Endothelial cell of umbilical vein (primary cell): ENCODE measurements at regions not wholly inside any gene's neighbourhood (a gene's known extent, or its start where the extent isn't known, plus 50 kb on each side); places are given as distances from the start of the nearest gene placed in this dataset.

Source experiments
- CTCF ChIP-seq, 2 donors: IDR thresholded peaks; 1 replicate in 1 of 2; 2 replicates in 1 of 2; pipeline ENCODE4 v1.5.1; 2011; ENCODE audit warnings: low read length in 2 of 2, mild to moderate bottlenecking in 2 of 2, moderate library complexity in 2 of 2, control low read depth in 1 of 2, inconsistent platforms in 1 of 2, low read depth in 1 of 2; ENCODE audit not compliant: insufficient read depth in 1 of 2; ENCODE audit errors: extremely low read depth in 1 of 2
- EZH2 ChIP-seq: IDR thresholded peaks from 2 replicates; pipeline ENCODE4 v1.6.1; 2012; ENCODE audit warnings: borderline replicate concordance, low read depth, mild to moderate bottlenecking, moderate library complexity, low read length, inconsistent platforms; ENCODE audit not compliant: severe bottlenecking
- FOS ChIP-seq: IDR thresholded peaks from 2 replicates; pipeline ENCODE4 v1.6.1; 2011; ENCODE audit warnings: mild to moderate bottlenecking, low read length, moderate library complexity, borderline replicate concordance; ENCODE audit not compliant: insufficient read depth
- JUN ChIP-seq: IDR thresholded peaks from 2 replicates; pipeline ENCODE4 v1.6.1; 2011; ENCODE audit warnings: borderline replicate concordance, low read depth; ENCODE audit not compliant: insufficient read length, insufficient read depth
- MAX ChIP-seq: IDR thresholded peaks from 2 replicates; pipeline ENCODE4 v1.6.1; 2011; ENCODE audit not compliant: insufficient read depth, insufficient read length
- MYC ChIP-seq: IDR thresholded peaks from one replicate; pipeline ENCODE4 v1.6.1; 2011; ENCODE audit warnings: mild to moderate bottlenecking, low read depth, low read length
- POLR2A ChIP-seq: IDR thresholded peaks from 2 replicates; pipeline ENCODE4 v1.6.1; 2012; ENCODE audit warnings: low read depth, mild to moderate bottlenecking, control low read depth, low read length
- POLR2AphosphoS5 ChIP-seq: IDR thresholded peaks from 2 replicates; pipeline ENCODE4 v1.6.1; 2012; ENCODE audit warnings: low read depth, mild to moderate bottlenecking, control low read depth, low read length, moderate library complexity; ENCODE audit not compliant: insufficient read depth

- no peak for TF ChIP-seq CTCF (IDR thresholded peaks at IDR 0.05; ENCODE audit: extremely low read depth in 1 of 2, insufficient read depth in 1 of 2, low read depth in 1 of 2, low read length in 2 of 2)
- peak; percentile 31 for TF ChIP-seq POLR2A
- no peak for TF ChIP-seq MYC
- TF ChIP-seq EZH2: no peak
- peak; percentile 50 for TF ChIP-seq JUN
- TF ChIP-seq MAX: no peak
- TF ChIP-seq POLR2AphosphoS5: peak; percentile 62
- TF ChIP-seq FOS: peak; percentile 58
Measured at GRCh38 chr4:11801466-11802446, 373.1 kb upstream of the HS3ST1 start.
